K562 (cell line): ENCODE measurements at regions not wholly inside any gene's neighbourhood (a gene's known extent, or its start where the extent isn't known, plus 50 kb on each side); places are given as distances from the start of the nearest gene placed in this dataset.

ENCODE experiments used
- ATAC-seq: fragments of 200-7000 bp; cut with Tn5 transposase; 3 replicates; pipeline ENCODE4 v1.9.1; 2020; ENCODE audit warnings: moderate library complexity
- BruUV-seq: library from RNA; stranded (reverse); fragments of 400-500 nt; replicated peaks from 2 replicates; lab custom pipeline; 2021; lab: Mats Ljungman, UMichigan
- CTCF ChIA-PET: fragments of 300-600 bp; formaldehyde crosslinking; extraction: SDS; loops from one replicate; lab custom pipeline; 2021; ENCODE audit warnings: low intra/inter-chr PET ratio; lab: Yijun Ruan, JAX
- POLR2A ChIA-PET: fragments of 300-600, 350-650 bp; sonication (Branson Sonifier 250); formaldehyde crosslinking; extraction: SDS; loops from one replicate; lab custom pipeline; 2021; ENCODE audit warnings: antibody characterized with exemption, inconsistent platforms; lab: Yijun Ruan, JAX
- DNase-seq, 4 experiments: peaks; one replicate each; pipeline versions ENCODE4 v3.0.0 to v3.0.0-alpha.2; 2011 to 2018; ENCODE audit warnings: low spot score in 3 of 4, mixed read lengths in 3 of 4; ENCODE audit errors: extremely low read depth in 1 of 4
- FAIRE-seq: peaks from 2 replicates; lab custom pipeline; 2011; peaks lifted over from hg19 to GRCh38; lab: Jason Lieb, UNC
- H2AFZ ChIP-seq: 2 replicates; pipeline ENCODE4 v1.6.0; 2011; ENCODE audit warnings: low read depth, low read length, control low read depth, inconsistent platforms
- H3K27ac ChIP-seq: fragments of 200-600 bp; 3 replicates; pipeline ENCODE4 v1.8.0; 2011; ENCODE audit warnings: low read depth, mild to moderate bottlenecking, control low read depth, inconsistent platforms, low read length, moderate library complexity, mixed read lengths; ENCODE audit errors: extremely low read depth
- H3K27me3 ChIP-seq, 2 experiments: fragments of 300-600 bp in 1 of 2; 2 replicates in 1 of 2; 3 replicates in 1 of 2; pipeline versions ENCODE4 v1.6.0 to v1.8.0; 2011; ENCODE audit warnings: inconsistent platforms in 2 of 2, low read length in 2 of 2, mild to moderate bottlenecking in 1 of 2, mixed read lengths in 1 of 2, moderate library complexity in 1 of 2; ENCODE audit not compliant: control insufficient read depth in 2 of 2, insufficient read depth in 2 of 2
- H3K36me3 ChIP-seq: fragments of 300-600 bp; 3 replicates; pipeline ENCODE4 v1.8.0; 2011; ENCODE audit warnings: mild to moderate bottlenecking, low read length, inconsistent platforms; ENCODE audit not compliant: control insufficient read depth, insufficient read depth
- H3K4me1 ChIP-seq, 2 experiments: fragments of 200-600 bp in 1 of 2; replicated peaks in 1 of 2; 2 replicates in 1 of 2; 3 replicates in 1 of 2; pipeline versions ENCODE4 v1.5.1 to v1.8.0; 2011; ENCODE audit warnings: inconsistent platforms in 2 of 2, low read length in 2 of 2, mild to moderate bottlenecking in 1 of 2, mixed read lengths in 1 of 2, moderate library complexity in 1 of 2; ENCODE audit not compliant: control insufficient read depth in 2 of 2, insufficient read depth in 2 of 2
- H3K4me2 ChIP-seq: 2 replicates; pipeline ENCODE4 v1.6.1; 2011; ENCODE audit warnings: low read length, control low read depth, inconsistent platforms, mixed read lengths; ENCODE audit not compliant: insufficient read depth
- H3K4me3 ChIP-seq: fragments of 200-600 bp; sonication (generic), shearing (Covaris generic); 2 replicates; pipeline ENCODE4 v1.5.1; 2016; ENCODE audit warnings: control low read depth, inconsistent platforms
- H3K79me2 ChIP-seq: fragments of 200-600 bp; 3 replicates; pipeline ENCODE4 v1.8.0; 2011; ENCODE audit warnings: low read length, inconsistent platforms; ENCODE audit not compliant: control insufficient read depth, insufficient read depth
- H3K9ac ChIP-seq, 2 experiments: 2 replicates each; pipeline versions ENCODE4 v1.6.0 to v1.6.1; 2011; ENCODE audit warnings: low read depth in 2 of 2, low read length in 2 of 2, control low read depth in 1 of 2, inconsistent platforms in 1 of 2, mild to moderate bottlenecking in 1 of 2, mixed read lengths in 1 of 2; ENCODE audit not compliant: insufficient read depth in 1 of 2
- H3K9me1 ChIP-seq: one replicate; pipeline ENCODE4 v1.6.0; 2011; ENCODE audit warnings: inconsistent platforms, mild to moderate bottlenecking, low read length, moderate library complexity; ENCODE audit not compliant: control insufficient read depth, insufficient read depth
- H3K9me3 ChIP-seq: replicated peaks from 2 replicates; pipeline ENCODE4 v1.5.1; 2011; ENCODE audit warnings: low read depth, low read length, inconsistent platforms; ENCODE audit not compliant: control insufficient read depth, insufficient read depth
- H4K20me1 ChIP-seq: replicated peaks from 2 replicates; pipeline ENCODE4 v1.6.1; 2011; ENCODE audit warnings: low read length, inconsistent platforms, mixed read lengths; ENCODE audit not compliant: control insufficient read depth, insufficient read depth
- THAP7 ChIP-seq: fragments of 250-450 bp; sonication (Bioruptor Pico); IDR thresholded peaks from 2 replicates; pipeline ENCODE4 v1.5.0; 2021
- ZNF609 ChIP-seq: sonication (generic); formaldehyde crosslinking; IDR thresholded peaks from 2 replicates; pipeline ENCODE4 v1.8.1; 2023; ENCODE audit warnings: missing genetic modification reagents, mild to moderate bottlenecking, borderline replicate concordance
- WGBS: fragments of 100-300 bp; shearing (Covaris generic); methylation state at CpG from one replicate; pipeline ENCODE4 v1.1.6; 2016; ENCODE audit warnings: low coverage, mixed read lengths; ENCODE audit not compliant: insufficient coverage; ENCODE audit errors: missing lambda C conversion rate; 5-methylcytosine and 5-hydroxymethylcytosine counted together
- in situ Hi-C: fragments of 300-500 bp; cut with MboI; formaldehyde crosslinking; loops from 4 replicates; pipeline ENCODE4 v1.15.0; 2018; ENCODE audit warnings: inconsistent platforms, mixed read lengths
- intact Hi-C: fragments of 100-400 bp; cut with micrococcal nuclease; formaldehyde crosslinking; loops from 2 replicates; pipeline ENCODE4 v1.14.2; 2022

- Histone ChIP-seq H3K79me2 (no peaks in the 10 kb centered on the region), H3K27me3 (no peaks in the 10 kb centered on the region), H3K27ac (no peak overlapping the region), H3K9me3 (no peaks in the 10 kb centered on the region), H3K4me3 (no peak overlapping the region), H4K20me1 (no peaks in the 10 kb centered on the region), H2AFZ (no peak overlapping the region), H3K4me1 (no peaks in the 10 kb centered on the region), H3K9me1 (no peaks in the 10 kb centered on the region), H3K4me2 (no peak overlapping the region), H3K36me3 (no peaks in the 10 kb centered on the region), H3K9ac (no peak overlapping the region)
- ChIA-PET POLR2A (interaction anchor here (0.8 to 1.1 kb wide), 2 partner anchors 11 to 30 kb away, joined by 3 to 4 read pairs; no protein-coding TSS in a partner anchor), CTCF (no interaction called here)
- ATAC-seq (no peak), DNase-seq (no peak), FAIRE-seq (no peak)
- 0% methylated on average over 2 of the region's 2 CpGs for WGBS
- no TSS peak for BruUV-seq
- in situ Hi-C loops = no loop called here
- TF ChIP-seq ZNF609 (CRISPR knock-in tag) (no peak), THAP7 (CRISPR knock-in tag) (no peak)
- intact Hi-C loops = no loop called here
These were observed 113.1 kb upstream of the GRIK3 start for GRCh38 chr1:37147392-37147831.
